Urinary bladder (tissue), 3 donors: ENCODE measurements at regions not wholly inside any gene's neighbourhood (a gene's known extent, or its start where the extent isn't known, plus 50 kb on each side); places are given as distances from the start of the nearest gene placed in this dataset.

ENCODE experiments used
- DNase-seq: peaks from one replicate; pipeline ENCODE4 v3.0.0-alpha.2; 2015; ENCODE audit errors: extremely low spot score
- H3K27ac ChIP-seq: one replicate; pipeline ENCODE4 v1.5.1; 2013; ENCODE audit warnings: low read depth, mild to moderate bottlenecking, moderate library complexity
- H3K36me3 ChIP-seq: one replicate; pipeline ENCODE4 v1.6.1; 2013; ENCODE audit warnings: mild to moderate bottlenecking, moderate library complexity; ENCODE audit not compliant: insufficient read depth
- H3K4me1 ChIP-seq: one replicate; pipeline ENCODE4 v1.6.1; 2013; ENCODE audit warnings: mild to moderate bottlenecking, moderate library complexity; ENCODE audit not compliant: insufficient read depth
- H3K4me3 ChIP-seq: one replicate; pipeline ENCODE4 v1.5.1; 2013; ENCODE audit warnings: low read depth, low read length
- WGBS: extraction: QIAGEN DNeasy Blood & Tissue Kit; methylation state at CpG from one replicate; pipeline ENCODE4 v1.1.7; 2013; 5-methylcytosine and 5-hydroxymethylcytosine counted together
- donor health status: healthy with polysubstance abuse.
- donor health status: healthy.

DNA sequence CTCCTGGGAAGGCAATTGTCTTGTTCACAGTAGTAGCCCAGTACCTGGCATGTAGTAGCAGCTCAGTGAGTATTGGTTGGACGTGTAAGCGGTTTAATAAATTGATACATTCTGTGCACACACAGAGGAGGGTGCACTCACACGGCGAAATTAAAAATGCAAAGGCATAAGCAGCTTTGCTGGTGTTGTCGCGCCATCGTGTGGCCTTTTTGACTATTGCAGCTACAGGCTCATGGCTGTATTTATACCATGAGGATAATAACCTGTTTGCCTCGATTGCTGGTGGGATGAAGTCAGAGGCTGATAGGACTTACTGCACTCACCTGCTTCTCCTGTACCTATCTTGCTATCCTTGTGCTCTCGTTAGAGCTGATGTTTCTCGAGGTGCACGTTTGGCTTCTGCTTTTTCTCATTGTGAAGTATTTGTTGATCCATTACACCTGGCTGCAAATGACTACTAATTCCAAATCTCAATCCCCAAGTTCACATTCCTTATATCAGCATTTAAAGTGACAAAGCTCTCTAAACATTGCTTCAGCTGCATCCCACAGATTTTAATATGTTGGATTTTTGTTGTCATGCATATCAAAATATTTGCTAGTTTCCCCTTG, 61.5 kb downstream of the TBXT start:
- Histone ChIP-seq H3K4me3 (no peak overlapping the region), H3K36me3 (no peaks in the 10 kb centered on the region), H3K27ac (no peak overlapping the region), H3K4me1 (no peaks in the 10 kb centered on the region)
- peak; percentile 15 for DNase-seq
- WGBS = 1% methylated on average over 11 of the region's 11 CpGs

DNA sequence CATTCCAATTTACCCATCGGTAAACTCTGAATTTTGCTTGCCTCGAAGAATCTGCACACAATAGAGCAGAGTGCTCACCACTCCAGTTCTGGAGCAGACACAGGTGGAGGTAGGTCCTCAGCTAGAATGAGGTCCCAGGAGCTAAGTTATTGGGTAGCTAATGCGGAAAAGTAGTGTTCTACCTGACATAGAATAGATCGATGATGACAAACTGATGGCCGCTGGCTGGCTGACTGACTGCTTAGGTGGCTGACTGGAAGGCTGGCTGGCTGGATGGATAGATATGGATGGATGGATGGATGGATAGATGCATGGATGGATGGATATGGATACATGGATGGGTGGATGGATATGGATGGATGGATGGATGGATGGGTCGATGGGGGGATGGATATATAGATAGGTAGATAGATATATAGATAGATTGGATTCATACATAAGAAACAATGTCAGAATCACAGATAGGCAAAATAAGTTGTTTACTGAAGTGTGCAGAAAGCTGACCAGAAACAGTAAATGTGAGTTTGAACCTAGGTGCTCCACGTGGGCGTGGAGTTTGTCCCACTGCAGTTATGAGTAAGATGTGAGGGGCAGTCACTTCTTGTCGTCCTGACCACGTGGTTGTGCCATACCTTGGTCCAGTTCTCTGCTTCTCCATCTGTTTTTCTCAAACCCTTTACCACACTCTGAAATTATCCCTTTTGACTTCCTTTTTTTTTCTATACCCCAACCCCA, 62.1 kb downstream of the TBXT start:
- 62% methylated on average over 10 of the region's 10 CpGs for WGBS
- Histone ChIP-seq H3K36me3 (no peaks in the 10 kb centered on the region), H3K4me3 (no peak overlapping the region), H3K4me1 (no peaks in the 10 kb centered on the region), H3K27ac (no peak overlapping the region)
- DNase-seq = no peak

DNA sequence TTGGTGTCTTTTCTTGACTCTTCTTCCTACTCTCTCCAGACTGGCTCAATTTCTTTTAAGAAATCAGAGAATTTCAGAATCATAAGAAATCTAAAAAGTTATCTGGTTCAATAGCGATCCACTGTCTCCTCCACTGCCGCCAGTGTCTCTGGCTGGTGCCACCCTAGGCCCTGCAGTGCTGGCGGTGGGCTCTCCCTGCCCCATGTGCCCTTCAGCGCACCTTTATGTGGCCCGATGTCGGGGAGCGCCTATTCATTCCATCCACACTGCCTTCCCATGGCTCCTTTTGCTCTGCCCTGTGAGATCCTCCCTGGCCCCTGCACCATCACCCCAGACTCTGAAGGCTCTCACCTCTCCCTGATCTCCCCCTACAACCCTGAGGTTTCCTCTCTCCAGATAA, 62.8 kb downstream of the TBXT start:
- Histone ChIP-seq H3K36me3 (no peaks in the 10 kb centered on the region), H3K4me1 (no peaks in the 10 kb centered on the region), H3K27ac (no peak overlapping the region), H3K4me3 (no peak overlapping the region)
- 93% methylated on average over 7 of the region's 7 CpGs for WGBS
- DNase-seq = no peak

DNA sequence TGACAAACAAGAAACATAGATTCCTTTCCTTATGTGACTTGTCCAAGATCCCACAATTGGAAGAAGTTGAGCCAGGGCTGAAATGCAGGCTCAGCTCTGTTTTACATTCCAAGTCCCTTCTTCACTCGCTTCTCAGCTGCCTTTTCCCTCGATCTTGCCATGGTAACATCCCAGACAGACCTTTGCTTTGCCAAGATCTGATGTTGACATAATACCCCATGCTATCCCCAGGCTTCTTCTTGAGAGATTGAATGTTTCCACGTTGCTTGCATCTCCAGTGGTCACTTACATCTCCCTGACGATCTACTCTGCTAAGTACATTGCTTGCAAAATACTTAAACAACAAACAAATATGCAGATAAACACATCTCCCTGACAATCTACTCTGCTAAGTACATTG, 63.5 kb downstream of the TBXT start:
- Histone ChIP-seq H3K27ac (no peak overlapping the region), H3K4me3 (no peak overlapping the region), H3K36me3 (no peaks in the 10 kb centered on the region), H3K4me1 (no peaks in the 10 kb centered on the region)
- DNase-seq = no peak
- WGBS = 21% methylated on average over 4 of the region's 4 CpGs

- Histone ChIP-seq H3K4me3 (no peak overlapping the region), H3K27ac (no peak overlapping the region), H3K4me1 (no peaks in the 10 kb centered on the region), H3K36me3 (no peaks in the 10 kb centered on the region)
- no peak for DNase-seq
These were observed 65.7 kb downstream of the TBXT start for GRCh38 chr6:166101819-166102419.

- WGBS = 36% methylated on average over 19 of the region's 19 CpGs
- H3K36me3 ChIP-seq = no peaks in the 10 kb centered on the region
- peak; percentile 11 for DNase-seq
- H3K4me3 ChIP-seq = no peak overlapping the region
- H3K4me1 ChIP-seq = no peaks in the 10 kb centered on the region
- H3K27ac ChIP-seq = no peak overlapping the region
These were observed 69.6 kb downstream of the TBXT start for GRCh38 chr6:166097914-166098522.

DNA sequence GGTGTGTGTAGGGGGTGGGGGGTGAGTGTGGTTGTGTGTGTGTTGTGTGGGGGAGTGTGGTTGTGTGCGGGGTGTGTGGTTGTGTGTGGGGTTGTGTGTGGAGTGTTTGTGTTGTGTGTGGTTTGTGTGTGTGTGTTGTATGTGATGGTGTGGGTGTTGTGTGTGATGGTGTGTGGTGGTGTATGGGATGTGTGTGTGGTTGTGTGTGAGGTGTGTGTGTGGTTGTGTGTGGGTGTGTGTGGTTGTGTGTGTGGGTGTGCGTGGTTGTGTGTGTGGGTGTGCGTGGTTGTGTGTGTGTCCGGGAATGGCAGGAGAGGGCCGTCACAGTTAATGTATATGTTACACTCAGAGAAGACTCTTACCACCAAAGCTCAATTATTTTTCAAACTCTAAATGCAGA, 79.8 kb downstream of the TBXT start:
- 89% methylated on average over 5 of the region's 5 CpGs for WGBS
- Histone ChIP-seq H3K27ac (no peak overlapping the region), H3K4me1 (no peaks in the 10 kb centered on the region), H3K4me3 (no peak overlapping the region), H3K36me3 (no peaks in the 10 kb centered on the region)
- no peak for DNase-seq

DNA sequence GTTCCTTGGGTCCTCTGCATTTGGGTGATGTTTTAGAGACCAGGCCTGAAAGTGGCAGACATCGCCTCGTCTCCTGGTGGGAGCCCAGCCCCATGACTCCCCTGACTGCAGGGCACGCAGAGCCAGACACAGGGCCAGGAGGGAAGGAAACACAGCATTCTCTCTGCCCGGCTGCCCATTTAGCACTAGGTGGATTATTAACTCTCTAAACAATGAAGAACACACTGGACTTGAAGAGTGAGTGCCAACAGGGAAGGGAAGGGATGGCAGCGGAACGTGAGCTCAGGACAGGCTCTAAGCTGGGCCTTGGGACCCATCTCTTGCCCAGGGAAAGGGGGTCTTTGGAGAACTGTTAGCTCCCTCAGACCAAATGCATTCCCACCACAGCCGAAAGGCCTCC, 80.4 kb downstream of the TBXT start:
- H3K4me1 ChIP-seq = no peaks in the 10 kb centered on the region
- H3K36me3 ChIP-seq = no peaks in the 10 kb centered on the region
- 86% methylated on average over 7 of the region's 7 CpGs for WGBS
- no peak overlapping the region for H3K4me3 ChIP-seq
- DNase-seq = no peak
- no peak overlapping the region for H3K27ac ChIP-seq

DNA sequence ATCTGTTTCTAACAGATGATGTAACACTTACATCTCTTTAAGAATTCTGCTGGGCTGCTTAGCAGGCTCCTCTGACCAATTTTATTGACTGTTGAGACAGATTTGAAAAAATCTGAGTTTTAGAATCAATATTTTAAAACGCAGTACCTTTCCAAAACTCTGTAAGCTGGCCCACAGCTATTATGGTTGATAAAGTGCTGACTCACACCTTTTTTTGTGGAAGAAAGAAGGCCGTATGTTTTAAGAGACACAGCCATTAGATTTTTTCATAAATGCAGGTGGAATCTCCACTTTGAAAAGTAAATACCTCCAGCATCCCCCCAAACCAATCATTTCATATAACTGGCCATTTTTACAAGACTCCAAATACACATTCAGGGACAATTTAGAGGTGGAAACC, 82.2 kb downstream of the TBXT start:
- 54% methylated on average over 2 of the region's 2 CpGs for WGBS
- Histone ChIP-seq H3K27ac (no peak overlapping the region), H3K4me1 (no peaks in the 10 kb centered on the region), H3K36me3 (no peaks in the 10 kb centered on the region), H3K4me3 (no peak overlapping the region)
- no peak for DNase-seq

DNA sequence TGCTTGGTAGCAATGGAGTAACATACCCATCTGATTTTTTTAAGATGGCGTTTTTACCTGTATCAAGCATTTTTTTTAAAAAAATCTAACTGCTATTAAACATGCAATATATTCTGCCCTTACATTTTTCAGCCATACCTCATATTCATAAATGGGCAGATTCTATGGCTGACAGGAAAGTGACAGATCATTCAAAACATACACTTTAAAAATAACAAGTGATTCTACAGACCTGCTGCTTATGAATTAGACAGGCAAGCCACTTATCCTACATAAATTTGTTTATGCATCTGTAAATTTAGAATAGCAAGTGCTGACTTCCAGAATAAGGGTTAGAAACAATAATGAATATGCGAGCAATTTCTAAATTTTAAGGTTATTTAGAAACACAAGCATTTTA, 82.7 kb downstream of the TBXT start:
- H3K36me3 ChIP-seq = no peaks in the 10 kb centered on the region
- WGBS = 74% methylated on average over 2 of the region's 2 CpGs
- no peak overlapping the region for H3K4me3 ChIP-seq
- no peak for DNase-seq
- H3K4me1 ChIP-seq = no peaks in the 10 kb centered on the region
- H3K27ac ChIP-seq = no peak overlapping the region

DNA sequence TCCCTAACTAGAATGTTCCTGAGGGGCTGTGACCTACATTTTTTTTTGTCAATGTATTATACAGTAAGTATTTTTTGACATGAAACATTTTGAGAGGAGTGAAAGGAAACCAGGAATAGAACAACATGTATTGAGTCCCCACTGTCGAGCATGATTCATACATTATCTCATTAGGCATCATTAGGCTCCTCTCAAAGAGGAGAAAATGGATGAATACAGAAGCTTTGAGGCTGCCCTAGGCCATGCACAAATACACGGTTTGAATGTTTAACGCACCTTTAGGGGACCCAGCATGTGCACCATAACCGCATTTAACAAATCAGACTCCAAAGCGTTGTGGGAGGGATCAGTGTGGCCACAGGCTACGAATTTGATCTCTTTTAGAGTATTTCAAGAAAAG, 87.8 kb downstream of the TBXT start:
- H3K36me3 ChIP-seq = no peaks in the 10 kb centered on the region
- no peak for DNase-seq
- H3K4me1 ChIP-seq = no peaks in the 10 kb centered on the region
- H3K27ac ChIP-seq = no peak overlapping the region
- 86% methylated on average over 6 of the region's 6 CpGs for WGBS
- H3K4me3 ChIP-seq = no peak overlapping the region

DNA sequence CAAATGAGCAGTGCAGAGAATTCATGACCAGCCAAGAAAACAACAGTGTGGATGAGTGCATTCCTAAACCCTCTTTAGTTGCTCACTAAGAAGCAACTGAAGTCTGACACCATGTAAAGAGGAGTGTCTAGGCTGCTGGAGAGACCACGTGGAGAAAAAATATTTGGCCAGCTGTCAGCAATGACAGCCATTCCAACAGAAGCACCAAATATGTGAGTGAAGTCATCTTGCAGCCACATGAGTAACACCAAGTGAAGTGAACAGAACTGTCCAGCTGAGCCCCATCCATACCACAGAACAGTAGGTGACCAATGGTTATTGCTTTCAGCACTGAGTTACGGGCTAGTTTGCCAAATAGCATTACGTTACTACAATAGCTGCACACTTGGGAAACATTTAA, 89.4 kb downstream of the TBXT start:
- Histone ChIP-seq H3K27ac (no peak overlapping the region), H3K4me1 (no peaks in the 10 kb centered on the region), H3K36me3 (no peaks in the 10 kb centered on the region), H3K4me3 (no peak overlapping the region)
- 51% methylated on average over 3 of the region's 3 CpGs for WGBS
- no peak for DNase-seq

DNA sequence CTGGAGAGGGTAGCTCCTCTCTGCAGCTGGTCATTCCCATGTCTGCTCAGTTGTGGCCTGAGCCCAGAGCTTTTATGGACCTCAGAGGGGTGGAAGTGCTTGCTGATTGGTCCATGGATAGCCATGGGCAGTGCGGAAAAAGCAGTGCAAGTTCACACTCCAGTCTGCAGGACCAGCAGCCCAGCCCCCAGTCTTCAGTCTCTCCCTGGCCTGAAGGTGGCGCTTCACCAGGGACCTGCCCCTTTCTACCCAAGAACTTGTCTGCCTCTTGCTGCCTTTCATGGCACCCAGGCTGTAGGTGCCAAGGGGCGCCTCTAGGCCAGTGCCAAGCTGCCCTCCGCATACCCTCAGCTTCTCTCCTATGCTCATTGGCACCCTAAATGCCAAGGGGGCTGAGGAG, 91.0 kb downstream of the TBXT start:
- Histone ChIP-seq H3K4me1 (no peaks in the 10 kb centered on the region), H3K27ac (no peak overlapping the region), H3K36me3 (no peaks in the 10 kb centered on the region), H3K4me3 (no peak overlapping the region)
- WGBS = 82% methylated on average over 4 of the region's 4 CpGs
- DNase-seq = no peak

GRCh38 chr6:166075925-166076324, 91.7 kb downstream of the TBXT start:
- H3K27ac ChIP-seq = no peak overlapping the region
- no peaks in the 10 kb centered on the region for H3K4me1 ChIP-seq
- no peak for DNase-seq
- WGBS = 90% methylated on average over 5 of the region's 5 CpGs
- no peaks in the 10 kb centered on the region for H3K36me3 ChIP-seq
- no peak overlapping the region for H3K4me3 ChIP-seq
